Fibroblast of mammary gland (primary cell): ENCODE measurements at regions not wholly inside any gene's neighbourhood (a gene's known extent, or its start where the extent isn't known, plus 50 kb on each side); places are given as distances from the start of the nearest gene placed in this dataset.

Source experiments
- DNase-seq: peaks from one replicate; pipeline ENCODE4 v3.0.0-alpha.2; 2010; ENCODE audit warnings: low read depth
- H3K4me3 ChIP-seq: 2 replicates; pipeline ENCODE4 v1.5.1; 2011; ENCODE audit warnings: low read depth, mild to moderate bottlenecking, low read length, moderate library complexity; ENCODE audit not compliant: control insufficient read depth
- TF ChIP-seq, protein P1 (sequence below): conservative IDR thresholded peaks from 2 replicates; pipeline ENCODE4 v1.5.1; 2011; ENCODE audit warnings: low read depth, low read length, inconsistent platforms; ENCODE audit not compliant: control insufficient read depth, insufficient read depth

- no peak for DNase-seq
- no peak overlapping the region for H3K4me3 ChIP-seq
- TF ChIP-seq, protein P1, sequence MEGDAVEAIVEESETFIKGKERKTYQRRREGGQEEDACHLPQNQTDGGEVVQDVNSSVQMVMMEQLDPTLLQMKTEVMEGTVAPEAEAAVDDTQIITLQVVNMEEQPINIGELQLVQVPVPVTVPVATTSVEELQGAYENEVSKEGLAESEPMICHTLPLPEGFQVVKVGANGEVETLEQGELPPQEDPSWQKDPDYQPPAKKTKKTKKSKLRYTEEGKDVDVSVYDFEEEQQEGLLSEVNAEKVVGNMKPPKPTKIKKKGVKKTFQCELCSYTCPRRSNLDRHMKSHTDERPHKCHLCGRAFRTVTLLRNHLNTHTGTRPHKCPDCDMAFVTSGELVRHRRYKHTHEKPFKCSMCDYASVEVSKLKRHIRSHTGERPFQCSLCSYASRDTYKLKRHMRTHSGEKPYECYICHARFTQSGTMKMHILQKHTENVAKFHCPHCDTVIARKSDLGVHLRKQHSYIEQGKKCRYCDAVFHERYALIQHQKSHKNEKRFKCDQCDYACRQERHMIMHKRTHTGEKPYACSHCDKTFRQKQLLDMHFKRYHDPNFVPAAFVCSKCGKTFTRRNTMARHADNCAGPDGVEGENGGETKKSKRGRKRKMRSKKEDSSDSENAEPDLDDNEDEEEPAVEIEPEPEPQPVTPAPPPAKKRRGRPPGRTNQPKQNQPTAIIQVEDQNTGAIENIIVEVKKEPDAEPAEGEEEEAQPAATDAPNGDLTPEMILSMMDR, result no peak
These were observed 152.6 kb downstream of the FAM43A start for GRCh38 chr3:194838236-194838635.

- TF ChIP-seq, protein P1, result no peak
- DNase-seq, result no peak
- no peak overlapping the region for H3K4me3 ChIP-seq
These were observed 155.2 kb downstream of the FAM43A start for GRCh38 chr3:194840661-194841514.

DNA sequence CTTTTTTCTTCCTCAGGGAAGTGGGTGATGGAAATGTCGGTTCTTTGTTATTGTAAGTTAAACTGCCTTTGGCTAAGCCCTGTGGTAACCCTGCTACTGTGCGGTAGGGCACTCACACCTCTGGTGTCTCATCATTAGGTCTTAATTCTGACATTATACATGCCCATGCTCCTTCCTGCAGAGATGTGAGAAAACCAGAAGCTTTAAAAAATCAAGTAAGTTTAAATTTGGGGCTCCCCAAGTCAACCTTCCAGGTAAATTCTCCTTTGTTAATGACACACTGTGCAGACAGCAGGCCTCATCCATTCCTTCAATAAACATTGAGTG lies 155.8 kb downstream of the FAM43A start:
- H3K4me3 ChIP-seq, result no peak overlapping the region
- TF ChIP-seq, protein P1, result no peak
- DNase-seq, result no peak

GRCh38 chr3:194843556-194843955 lies 157.9 kb downstream of the FAM43A start:
- TF ChIP-seq, protein P1, result no peak
- H3K4me3 ChIP-seq, result no peak overlapping the region
- no peak for DNase-seq

DNA sequence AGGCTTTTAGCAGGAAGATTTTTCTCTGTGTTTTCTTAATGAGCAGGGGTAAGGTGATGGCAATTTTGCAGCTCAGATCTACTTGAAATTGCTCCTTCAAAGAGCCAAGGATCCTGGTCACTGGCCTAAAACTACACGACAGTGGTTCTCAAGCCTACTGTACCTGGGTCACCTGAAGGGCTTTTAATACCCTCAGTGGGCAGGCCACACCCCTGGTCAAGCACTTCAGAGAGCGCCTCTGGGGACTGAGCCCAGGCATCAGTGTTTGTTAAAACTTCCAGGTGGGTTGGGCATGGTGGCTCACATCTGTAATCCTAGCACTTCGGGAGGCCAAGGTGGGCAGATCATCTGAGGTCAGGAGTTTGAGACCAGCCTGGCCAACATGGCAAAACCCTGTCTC lies 158.4 kb downstream of the FAM43A start:
- H3K4me3 ChIP-seq, result no peak overlapping the region
- no peak for DNase-seq
- TF ChIP-seq, protein P1, result no peak

- no peak for DNase-seq
- H3K4me3 ChIP-seq, result no peak overlapping the region
- TF ChIP-seq, protein P1, result no peak
These were observed 163.6 kb downstream of the FAM43A start for GRCh38 chr3:194849166-194849875.
